ENCODE measurements at regions not wholly inside any gene's neighbourhood (a gene's known extent, or its start where the extent isn't known, plus 50 kb on each side); places are given as distances from the start of the nearest gene placed in this dataset.

DNA sequence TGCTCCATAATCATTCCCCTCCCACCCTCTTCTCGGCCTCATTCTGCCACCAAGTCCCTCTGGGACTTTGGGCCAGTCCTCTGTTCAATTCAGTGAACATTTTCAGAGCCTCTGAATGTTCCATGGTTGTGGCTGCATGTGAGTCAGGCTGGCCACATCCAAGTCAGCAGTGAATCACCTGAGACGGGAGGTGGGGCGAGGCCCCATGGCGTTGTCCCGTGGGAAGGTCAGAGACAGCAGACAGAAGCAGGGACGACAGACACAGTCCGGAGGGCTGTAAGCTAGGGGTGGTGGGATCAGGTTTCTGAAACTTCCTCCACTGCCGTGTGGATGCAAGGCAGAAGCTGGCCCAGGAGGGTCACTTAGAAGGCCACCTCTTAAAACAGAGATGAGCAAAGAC is 324.8 kb downstream of the MN1 start:
- TF ChIP-seq ZFP30 (CRISPR knock-in tag; IDR thresholded peaks at IDR 0.05): no peak
- no peak for TF ChIP-seq PPARA (CRISPR knock-in tag; IDR thresholded peaks at IDR 0.05; ENCODE audit: borderline replicate concordance)
- TF ChIP-seq, protein P1, sequence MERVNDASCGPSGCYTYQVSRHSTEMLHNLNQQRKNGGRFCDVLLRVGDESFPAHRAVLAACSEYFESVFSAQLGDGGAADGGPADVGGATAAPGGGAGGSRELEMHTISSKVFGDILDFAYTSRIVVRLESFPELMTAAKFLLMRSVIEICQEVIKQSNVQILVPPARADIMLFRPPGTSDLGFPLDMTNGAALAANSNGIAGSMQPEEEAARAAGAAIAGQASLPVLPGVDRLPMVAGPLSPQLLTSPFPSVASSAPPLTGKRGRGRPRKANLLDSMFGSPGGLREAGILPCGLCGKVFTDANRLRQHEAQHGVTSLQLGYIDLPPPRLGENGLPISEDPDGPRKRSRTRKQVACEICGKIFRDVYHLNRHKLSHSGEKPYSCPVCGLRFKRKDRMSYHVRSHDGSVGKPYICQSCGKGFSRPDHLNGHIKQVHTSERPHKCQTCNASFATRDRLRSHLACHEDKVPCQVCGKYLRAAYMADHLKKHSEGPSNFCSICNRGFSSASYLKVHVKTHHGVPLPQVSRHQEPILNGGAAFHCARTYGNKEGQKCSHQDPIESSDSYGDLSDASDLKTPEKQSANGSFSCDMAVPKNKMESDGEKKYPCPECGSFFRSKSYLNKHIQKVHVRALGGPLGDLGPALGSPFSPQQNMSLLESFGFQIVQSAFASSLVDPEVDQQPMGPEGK (CRISPR knock-in tag; IDR thresholded peaks at IDR 0.05; ENCODE audit: borderline replicate concordance): no peak
- TF ChIP-seq TOX (CRISPR knock-in tag; IDR thresholded peaks at IDR 0.05; ENCODE audit: borderline replicate concordance): no peak
- TF ChIP-seq, protein P2, sequence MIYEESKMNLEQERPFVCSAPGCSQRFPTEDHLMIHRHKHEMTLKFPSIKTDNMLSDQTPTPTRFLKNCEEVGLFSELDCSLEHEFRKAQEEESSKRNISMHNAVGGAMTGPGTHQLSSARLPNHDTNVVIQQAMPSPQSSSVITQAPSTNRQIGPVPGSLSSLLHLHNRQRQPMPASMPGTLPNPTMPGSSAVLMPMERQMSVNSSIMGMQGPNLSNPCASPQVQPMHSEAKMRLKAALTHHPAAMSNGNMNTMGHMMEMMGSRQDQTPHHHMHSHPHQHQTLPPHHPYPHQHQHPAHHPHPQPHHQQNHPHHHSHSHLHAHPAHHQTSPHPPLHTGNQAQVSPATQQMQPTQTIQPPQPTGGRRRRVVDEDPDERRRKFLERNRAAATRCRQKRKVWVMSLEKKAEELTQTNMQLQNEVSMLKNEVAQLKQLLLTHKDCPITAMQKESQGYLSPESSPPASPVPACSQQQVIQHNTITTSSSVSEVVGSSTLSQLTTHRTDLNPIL (CRISPR knock-in tag; IDR thresholded peaks at IDR 0.05; ENCODE audit: low read depth): no peak
- no peak for TF ChIP-seq ZFP3 (CRISPR knock-in tag; IDR thresholded peaks at IDR 0.05)
- TF ChIP-seq, protein P3, sequence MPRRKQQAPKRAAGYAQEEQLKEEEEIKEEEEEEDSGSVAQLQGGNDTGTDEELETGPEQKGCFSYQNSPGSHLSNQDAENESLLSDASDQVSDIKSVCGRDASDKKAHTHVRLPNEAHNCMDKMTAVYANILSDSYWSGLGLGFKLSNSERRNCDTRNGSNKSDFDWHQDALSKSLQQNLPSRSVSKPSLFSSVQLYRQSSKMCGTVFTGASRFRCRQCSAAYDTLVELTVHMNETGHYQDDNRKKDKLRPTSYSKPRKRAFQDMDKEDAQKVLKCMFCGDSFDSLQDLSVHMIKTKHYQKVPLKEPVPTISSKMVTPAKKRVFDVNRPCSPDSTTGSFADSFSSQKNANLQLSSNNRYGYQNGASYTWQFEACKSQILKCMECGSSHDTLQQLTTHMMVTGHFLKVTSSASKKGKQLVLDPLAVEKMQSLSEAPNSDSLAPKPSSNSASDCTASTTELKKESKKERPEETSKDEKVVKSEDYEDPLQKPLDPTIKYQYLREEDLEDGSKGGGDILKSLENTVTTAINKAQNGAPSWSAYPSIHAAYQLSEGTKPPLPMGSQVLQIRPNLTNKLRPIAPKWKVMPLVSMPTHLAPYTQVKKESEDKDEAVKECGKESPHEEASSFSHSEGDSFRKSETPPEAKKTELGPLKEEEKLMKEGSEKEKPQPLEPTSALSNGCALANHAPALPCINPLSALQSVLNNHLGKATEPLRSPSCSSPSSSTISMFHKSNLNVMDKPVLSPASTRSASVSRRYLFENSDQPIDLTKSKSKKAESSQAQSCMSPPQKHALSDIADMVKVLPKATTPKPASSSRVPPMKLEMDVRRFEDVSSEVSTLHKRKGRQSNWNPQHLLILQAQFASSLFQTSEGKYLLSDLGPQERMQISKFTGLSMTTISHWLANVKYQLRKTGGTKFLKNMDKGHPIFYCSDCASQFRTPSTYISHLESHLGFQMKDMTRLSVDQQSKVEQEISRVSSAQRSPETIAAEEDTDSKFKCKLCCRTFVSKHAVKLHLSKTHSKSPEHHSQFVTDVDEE (CRISPR knock-in tag; IDR thresholded peaks at IDR 0.05): no peak
- TF ChIP-seq ESRRG (CRISPR knock-in tag; IDR thresholded peaks at IDR 0.05): no peak
- TF ChIP-seq SNAI2 (CRISPR knock-in tag; IDR thresholded peaks at IDR 0.05): no peak
- TF ChIP-seq ZC3H10 (CRISPR knock-in tag; IDR thresholded peaks at IDR 0.05): no peak
- TF ChIP-seq, protein P4, sequence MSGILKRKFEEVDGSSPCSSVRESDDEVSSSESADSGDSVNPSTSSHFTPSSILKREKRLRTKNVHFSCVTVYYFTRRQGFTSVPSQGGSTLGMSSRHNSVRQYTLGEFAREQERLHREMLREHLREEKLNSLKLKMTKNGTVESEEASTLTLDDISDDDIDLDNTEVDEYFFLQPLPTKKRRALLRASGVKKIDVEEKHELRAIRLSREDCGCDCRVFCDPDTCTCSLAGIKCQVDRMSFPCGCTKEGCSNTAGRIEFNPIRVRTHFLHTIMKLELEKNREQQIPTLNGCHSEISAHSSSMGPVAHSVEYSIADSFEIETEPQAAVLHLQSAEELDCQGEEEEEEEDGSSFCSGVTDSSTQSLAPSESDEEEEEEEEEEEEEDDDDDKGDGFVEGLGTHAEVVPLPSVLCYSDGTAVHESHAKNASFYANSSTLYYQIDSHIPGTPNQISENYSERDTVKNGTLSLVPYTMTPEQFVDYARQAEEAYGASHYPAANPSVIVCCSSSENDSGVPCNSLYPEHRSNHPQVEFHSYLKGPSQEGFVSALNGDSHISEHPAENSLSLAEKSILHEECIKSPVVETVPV (CRISPR knock-in tag; IDR thresholded peaks at IDR 0.05): no peak
- no peak for TF ChIP-seq GLIS3 (CRISPR knock-in tag; IDR thresholded peaks at IDR 0.05)
